Superior temporal gyrus (tissue), 1 donor: ENCODE measurements at regions not wholly inside any gene's neighbourhood (a gene's known extent, or its start where the extent isn't known, plus 50 kb on each side); places are given as distances from the start of the nearest gene placed in this dataset.

Experiments used
- DNase-seq: peaks from one replicate; pipeline ENCODE4 v3.0.0-alpha.2; 2016; ENCODE audit errors: extremely low spot score

DNA sequence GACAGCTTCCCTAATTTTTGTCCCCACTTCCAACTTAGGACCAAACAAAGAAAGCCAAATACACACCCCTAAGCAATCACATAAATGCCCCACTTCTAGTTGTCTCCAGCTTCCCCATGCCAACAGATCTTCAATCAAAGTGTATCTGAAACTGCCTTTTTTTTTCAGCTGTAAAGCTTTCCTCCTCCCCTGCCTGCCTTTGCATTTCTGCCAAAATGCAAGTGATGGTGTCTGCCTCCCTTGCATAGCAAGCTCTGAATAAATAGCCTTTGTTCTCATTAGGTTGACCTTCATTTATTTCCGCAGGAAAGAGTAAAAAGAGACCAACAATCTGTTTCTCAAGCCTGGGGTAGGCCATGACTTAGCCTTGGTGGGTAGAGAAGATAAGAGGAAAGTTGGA lies 459.4 kb downstream of the GPAM start:
- no peak for DNase-seq

DNA sequence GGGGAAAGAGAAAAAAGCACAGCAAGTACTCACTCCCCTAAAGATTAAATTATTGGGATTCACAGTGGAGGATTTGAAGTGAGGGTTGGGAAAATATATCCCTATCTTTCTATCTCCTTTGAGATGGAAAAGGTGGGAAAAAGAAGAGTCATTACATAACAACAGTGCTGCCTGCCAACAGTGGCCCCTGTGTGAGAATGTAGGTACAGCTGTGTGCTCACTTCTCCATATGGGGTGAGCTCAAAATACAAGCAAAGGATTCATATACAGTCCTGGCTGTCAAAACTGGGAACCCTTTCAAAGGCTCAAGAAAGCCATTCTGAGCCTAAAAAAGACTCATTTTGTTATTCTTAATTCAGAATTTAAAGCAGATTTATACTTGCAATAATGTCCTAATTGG lies 458.5 kb downstream of the GPAM start:
- DNase-seq, result peak; percentile 60

DNA sequence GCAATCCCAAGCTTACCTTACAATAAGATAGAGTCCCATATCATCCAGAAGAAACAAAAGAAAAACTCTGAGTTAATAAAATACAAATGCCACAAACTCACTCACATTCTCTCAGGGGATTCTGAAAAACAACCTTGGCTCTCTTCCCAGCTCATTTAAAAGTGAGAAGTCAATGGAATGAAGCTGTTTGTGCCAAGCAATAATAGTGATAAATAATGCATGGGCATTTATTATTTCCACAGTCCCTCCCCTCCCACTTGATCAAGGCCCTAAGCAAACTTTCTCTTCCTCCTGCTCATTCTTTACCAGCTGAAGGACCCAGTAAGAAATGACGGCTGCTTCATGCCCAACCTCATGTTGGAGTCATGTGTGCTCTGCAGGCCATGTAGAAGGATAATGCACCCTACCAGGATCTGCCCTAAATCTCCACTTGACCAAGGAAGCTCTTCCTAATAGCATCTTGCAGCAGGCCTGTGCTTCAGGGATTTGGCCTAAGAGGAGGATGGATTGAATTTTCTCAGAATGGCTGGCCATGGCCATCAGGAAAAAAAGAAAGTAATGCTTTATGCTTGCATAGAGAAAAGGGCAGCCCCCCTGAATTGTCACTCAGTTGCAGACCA lies 451.3 kb downstream of the GPAM start:
- DNase-seq, result no peak

DNA sequence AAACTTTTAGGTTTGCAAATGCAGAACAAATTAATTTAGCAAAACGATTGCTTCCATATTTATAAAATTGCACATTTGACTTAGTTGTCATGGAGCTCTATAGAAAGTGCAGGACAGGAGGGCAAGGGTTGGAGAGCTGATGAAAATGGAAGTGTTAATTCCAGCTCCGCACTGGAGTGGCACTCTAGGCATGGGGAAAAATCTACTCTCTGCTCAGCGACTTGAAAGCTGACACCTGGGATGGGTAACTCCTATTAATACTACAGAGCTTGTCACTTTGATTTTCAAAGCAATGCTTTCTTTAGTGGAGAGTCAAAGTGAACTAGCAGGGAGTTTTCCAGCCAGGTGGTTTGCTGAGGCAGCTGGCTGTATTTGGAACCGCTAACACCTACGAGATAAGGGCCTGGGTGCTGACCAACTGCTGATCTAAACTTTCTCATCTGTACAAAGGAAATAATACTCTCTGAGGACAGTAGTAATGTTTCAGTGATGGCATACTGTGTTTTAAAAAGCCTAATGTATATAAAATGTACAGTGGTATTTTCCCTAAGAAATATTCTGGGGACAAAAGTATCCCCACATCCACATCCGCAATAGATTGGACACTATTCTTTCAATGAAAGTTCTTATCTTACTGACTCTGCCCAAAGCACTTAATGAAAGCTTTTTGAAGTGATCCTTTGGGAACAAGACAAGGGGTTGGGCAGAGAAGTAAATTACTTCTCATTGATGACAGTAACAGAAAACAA lies 444.3 kb downstream of the GPAM start:
- no peak for DNase-seq

DNA sequence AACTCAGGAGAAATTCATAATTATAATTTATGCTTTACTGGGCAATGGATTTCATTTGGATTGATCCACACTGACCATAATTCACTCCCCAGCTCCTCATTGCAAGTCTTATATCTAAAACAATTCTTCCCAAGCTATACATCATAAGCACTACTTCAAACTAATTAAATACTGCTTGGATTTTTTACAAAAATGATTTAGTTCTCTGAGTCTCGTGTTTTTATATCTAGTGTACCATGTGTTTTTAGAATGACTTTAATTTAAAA lies 443.8 kb downstream of the GPAM start:
- DNase-seq, result no peak

DNA sequence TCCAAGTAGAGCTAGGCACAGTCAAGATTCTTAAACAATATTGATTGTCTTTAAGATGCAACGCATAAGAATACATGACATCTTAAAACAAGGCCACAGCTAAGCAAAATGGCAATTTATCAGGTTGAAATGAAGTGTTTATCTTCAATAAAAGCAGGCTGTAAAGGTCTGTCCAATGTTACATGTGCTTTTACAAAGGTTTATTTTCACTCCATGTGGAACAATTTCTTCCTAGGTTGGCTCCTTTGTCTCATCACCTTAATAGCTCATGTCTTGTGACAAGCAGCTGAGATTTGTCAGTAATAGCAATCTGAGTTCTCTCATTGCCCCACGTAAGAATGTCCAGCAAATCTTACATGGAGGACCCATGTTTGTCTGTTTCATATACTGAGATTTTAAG lies 437.6 kb downstream of the GPAM start:
- no peak for DNase-seq

DNA sequence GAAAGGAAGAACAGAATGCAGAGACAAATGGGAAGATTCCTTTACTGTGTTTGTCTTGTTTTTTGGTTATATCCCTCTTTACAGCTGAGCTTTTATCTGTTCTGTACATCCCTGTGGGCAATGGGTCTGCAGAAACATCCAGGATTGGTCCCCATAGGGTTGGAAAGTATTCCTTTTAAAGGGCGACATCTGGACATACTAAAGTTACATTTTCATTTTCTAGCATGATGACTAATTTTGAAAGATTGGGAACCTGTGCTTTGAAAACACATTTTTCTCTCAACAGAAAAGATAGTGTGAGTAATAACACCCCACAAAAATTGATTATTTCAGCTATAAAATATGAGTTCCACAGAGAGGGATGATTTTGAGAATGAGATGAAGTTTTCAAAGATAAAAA lies 435.8 kb downstream of the GPAM start:
- DNase-seq, result no peak

DNA sequence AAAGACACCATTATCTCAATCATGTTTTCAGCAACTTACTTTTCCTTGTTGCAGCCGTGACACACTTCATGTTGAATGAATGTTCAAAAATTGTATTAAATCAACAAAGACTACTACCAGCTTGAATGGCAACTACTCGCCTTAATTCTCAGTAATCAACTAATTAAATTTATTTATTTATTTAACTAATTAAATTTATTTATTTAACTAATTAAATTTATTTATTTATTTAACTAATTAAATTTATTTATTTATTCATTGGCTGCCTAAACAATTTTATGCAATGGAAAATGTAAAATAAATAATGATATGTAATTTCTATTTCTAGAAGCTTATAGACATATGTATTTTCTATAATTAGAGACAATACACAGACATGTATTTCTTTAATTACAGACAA lies 435.4 kb downstream of the GPAM start:
- no peak for DNase-seq

DNA sequence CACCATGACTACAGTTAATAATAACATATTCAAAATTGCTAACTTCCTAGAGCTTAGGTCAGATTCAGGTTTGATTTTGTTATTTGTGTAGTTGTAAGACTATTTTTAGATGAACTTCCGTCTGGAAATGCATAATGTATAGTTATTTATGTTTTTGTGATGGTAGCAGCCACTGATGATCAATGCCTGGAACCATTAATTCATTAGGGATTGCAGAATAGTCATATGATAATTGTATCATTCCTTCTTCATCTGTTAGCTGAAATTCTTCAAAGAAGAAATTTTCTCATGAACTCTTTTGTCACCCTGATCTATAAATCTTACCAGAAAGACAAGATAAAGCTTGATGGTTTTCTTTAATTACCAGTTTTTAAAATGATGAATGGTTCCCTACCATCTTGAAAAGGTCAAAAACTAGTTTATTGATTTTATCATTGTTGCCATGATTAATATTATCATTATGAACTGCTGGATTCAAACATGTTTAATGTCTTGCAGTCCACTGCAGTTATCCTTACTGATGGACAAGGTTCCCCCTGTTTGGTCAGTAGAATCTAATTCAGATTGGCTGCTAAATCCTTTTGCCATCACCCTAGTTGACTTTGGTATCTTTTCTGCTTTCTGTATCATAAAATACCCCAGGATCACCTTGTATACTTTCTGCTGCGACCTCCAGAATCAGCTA lies 433.3 kb downstream of the GPAM start:
- DNase-seq, result no peak

DNA sequence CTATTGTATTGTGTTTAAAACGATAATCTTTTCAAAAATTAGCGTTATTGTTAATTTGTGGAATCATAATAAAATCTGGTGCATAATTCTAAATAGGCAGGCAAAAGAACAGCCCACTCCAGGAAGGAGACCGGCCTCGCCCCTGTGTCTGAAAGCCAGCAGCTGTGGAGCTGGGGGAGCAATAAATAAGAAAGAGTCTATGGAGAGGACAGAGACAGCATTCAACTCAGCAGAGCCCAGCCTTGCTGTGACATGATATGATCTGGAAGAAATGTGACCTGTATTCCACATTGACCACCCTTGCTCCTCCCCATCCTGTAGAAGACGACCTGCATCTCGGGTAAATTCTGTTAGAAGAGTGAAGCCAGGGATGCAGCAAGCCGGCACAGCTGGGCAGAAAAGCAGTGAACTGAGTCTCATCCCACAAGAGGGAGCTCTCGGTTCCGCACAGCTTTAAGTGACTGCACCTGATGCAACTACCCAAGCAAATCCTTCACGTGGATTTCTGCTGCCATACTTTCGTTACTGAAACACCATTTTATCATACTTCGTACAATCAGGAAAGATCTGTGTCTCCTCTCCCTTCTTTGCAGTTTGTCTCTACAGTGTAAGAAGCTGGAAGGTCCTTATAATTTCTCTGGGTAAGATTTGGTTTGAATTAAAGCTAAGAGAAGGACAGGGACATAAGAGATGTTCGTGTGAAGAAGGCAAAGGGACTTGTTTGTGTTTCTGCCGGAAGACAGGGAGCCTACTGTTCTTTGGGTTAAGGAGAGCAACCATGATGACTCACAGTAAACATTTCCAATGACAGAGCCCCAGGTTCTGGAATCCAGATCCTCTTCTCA lies 427.1 kb downstream of the GPAM start:
- DNase-seq, result peak; percentile 60

DNA sequence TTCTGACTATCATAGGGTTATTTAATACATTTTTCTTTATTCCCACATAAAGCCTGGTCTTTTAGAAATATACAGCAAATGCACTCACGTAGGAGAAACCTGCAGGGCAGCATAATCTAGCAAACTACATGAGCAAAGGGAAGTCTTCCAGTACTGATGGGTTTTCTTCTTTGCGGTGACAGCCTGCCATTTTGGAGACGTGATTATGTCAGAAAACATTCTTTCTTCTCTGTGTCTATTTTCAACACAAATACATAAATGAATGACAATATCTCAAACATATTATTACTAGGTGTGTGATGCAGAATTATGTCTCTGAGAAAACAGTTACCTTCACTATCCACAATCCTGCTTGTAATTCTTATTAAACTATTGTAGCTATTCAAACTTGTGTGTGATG lies 425.0 kb downstream of the GPAM start:
- no peak for DNase-seq

DNA sequence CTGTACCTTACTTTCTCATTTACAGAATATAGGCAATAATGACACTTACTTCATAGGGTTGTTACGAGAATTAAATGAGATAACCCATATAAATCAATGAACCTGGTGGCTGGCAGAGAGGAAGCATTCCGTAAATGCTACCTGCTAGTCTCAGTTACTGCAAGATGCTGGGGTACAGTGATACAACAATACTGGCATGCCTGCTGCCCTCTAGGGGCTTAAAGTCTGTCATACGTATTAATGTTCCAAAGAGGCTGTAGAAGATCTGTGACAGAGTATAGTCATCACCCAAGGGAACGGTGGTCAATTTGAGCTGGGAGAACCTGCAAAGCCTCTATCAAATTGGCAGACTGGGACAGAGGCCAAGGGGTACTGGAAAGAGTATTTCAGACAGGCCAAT lies 421.5 kb downstream of the GPAM start:
- DNase-seq, result no peak

DNA sequence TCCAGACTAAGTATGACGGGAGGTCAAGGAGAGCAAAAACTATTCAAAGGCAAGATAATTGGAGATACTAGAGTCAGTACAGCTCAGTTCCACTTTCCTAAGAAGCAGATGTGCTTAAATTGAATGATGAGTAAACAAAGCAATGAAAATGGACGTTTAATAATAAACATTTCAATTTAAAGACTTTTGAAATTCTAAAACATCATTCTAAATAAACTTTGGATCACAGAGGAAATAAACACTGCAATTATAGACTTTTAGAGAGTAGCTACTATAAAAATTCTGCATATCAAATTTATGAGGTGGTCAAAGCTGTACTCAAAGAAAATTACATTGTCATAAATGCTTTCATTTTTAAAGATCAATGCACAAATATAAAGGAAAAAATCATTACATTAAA lies 418.3 kb downstream of the GPAM start:
- no peak for DNase-seq

DNA sequence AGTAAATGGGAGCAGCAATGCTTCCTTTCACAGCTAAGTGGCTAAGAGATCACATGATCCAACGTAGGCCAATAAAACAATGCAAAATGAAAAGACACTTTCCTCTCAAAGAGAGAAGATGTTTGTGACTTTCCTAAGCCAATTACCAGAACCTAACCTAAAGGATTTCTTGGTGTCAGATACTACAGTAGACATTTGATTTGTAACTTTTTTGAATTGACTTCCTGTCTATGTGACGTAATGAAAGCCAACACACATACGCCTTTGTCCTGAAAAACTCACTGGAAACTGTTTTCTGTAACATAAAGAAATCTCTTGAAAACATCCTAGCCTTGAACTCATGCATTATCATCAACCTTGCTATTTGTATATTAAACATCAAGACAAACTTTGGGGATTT lies 417.1 kb downstream of the GPAM start:
- DNase-seq, result peak; percentile 12

DNA sequence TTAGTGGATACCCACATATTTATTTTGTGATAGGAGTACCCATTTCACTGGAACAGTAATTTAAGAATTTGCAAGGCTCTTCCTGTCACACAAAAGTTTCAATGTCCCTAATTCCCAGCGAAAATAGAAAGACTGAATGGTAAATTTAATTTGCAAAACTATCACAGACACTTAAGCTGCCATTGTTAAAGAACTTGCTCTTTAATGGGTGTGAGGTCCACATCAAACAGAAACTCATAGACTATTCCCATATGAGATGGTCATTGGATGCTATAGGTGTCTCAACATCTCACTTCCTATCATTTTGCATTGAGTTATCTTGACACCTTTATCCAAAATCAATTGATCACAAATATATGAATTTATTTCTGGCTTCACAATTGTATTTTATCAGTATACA lies 415.9 kb downstream of the GPAM start:
- DNase-seq, result no peak

DNA sequence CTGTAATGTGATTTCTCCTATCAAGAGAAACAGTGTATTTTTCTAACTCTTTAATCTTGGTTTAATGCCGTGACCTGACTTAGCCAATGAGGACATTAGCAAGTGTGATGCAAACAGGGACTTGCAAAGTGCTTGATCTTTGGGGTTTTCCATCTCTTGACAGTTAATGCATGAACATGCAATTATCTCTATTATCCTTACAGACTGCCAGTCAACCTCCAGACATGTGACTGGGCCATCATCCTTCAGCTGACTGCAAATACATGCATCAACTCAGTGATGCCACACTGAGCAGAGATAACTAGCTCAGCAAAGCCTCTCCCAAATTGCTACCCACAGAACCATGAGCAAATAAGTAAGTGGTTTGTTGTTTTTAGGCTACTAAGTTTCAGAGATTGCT lies 409.6 kb downstream of the GPAM start:
- DNase-seq, result no peak

DNA sequence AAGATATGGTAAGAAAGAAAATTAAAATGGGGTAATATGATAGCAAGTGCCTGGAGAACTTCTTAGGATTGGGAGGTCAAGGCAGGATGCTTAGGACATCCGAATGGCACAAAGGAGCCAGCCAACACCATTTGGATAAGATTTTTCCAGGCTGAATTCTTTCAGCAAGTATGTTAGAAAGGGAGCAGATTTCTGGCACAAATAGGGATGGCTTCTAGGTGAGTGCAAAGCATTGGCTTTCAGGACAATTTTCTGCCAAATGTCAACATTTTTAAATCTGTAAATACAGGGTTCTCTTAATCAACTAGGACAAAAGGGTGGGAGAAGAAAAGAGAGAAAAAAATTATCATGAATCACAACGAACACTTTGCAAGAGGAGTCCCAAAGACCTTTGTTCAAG lies 409.1 kb downstream of the GPAM start:
- no peak for DNase-seq

DNA sequence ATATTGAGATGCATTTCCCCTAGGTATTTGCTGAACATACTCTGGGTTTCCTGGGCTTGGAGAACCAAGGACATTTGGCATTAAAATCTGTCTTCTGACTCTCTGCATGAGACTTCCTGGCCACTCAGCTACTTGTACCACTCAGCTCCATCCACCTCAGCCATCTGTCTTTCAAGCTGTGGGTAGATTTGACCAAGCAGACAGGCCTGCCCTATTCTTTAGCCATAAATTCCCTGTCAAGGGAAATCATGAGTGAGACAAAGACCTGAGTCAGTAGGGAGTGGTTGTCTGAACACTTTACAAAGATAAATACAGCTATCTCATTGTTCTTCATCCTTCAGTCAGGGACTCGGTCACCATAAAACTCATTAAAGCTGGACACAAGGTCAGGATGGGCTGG lies 399.1 kb downstream of the GPAM start:
- no peak for DNase-seq

DNA sequence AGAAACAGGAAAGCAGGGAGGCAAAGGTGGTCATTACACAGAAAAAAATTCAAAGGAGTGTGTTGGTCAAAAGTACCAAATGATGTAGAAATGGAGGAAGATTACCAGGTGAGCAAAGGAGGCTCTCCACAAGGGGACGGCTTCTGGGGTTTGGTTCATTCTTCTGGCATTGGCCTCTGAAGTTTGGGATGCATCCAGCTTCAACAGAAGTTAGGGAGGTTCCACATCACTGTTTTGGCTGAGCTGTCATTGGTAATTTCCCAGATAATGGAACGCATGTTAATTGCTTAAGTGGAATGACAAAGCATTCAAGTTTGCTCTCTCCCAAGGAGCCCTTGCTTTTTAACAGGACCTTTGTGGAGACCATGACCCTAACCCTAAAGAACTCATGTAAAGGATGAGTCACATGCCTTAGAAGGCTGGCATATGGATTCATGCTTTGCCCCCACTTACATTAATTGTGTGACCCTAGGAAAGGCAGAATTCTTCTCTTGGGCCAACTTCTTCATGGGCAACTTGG lies 398.6 kb downstream of the GPAM start:
- DNase-seq, result no peak

DNA sequence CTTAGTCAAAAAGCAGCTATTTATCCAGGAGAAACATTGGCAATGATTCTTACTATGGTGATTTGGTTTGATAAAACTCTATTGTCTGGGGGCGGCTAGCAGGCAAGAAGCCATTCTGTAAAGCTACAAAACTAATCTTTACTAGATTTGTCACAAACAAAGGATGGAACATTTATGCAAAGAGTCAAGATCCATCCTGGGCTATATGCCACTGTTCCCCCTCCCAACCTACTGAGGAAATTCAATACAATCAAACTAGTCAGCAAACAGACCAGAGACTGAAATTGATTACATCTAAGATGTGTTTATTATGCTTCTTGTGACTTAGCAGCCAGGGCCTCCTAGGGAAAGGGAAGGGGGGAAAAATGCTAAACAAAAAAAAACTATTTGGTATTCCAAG lies 397.6 kb downstream of the GPAM start:
- DNase-seq, result no peak

DNA sequence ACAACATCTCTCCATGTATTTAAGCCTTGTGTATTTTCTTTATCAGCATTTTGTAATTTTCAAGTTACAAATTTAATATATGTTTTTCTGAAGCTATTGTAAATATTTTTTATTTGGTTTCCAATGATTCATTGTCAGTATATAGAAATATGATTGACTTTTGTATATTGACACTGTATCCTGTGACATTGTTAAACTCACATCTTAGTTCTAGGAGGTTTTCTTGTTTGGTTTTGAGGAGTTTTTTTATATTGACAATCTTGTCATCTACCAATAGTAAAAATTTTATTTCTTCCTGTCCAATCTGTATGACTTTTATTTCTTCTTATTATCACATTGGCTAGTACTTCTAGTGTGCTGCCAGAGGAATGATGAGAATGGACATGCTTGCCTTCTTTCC lies 393.7 kb downstream of the GPAM start:
- DNase-seq, result no peak

DNA sequence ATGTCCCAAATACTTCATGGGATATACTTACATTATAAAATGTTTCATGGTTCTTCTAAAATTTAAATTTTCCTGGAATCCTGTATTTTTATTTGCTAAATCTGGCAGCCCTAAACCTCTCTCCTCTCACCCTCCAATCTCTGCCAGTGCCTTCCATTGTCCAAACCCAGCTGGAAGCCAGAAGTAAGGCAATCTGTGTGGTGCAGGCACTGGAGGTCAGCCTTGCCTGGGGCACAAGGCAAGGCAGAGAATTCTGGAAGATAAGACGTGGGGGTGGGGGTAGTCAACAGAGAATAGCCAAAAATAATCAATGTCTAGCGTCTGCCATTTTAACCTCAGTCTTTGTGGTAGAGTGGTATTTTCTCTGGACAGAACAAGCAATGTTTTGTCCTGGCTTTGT lies 381.7 kb downstream of the GPAM start:
- no peak for DNase-seq
